SK-N-SH (cell line): ENCODE measurements at regions not wholly inside any gene's neighbourhood (a gene's known extent, or its start where the extent isn't known, plus 50 kb on each side); places are given as distances from the start of the nearest gene placed in this dataset.

ENCODE experiments used
- CTCF ChIA-PET: fragments of 300-600, 350-600 bp; formaldehyde crosslinking; extraction: SDS; loops from one replicate; lab custom pipeline; 2021; lab: Yijun Ruan, JAX
- POLR2A ChIA-PET: fragments of 350-600 bp; sonication (Branson Sonifier 250); formaldehyde crosslinking; extraction: SDS; loops from one replicate; lab custom pipeline; 2020; ENCODE audit warnings: antibody characterized with exemption, inconsistent platforms; lab: Yijun Ruan, JAX
- DNase-seq: peaks from one replicate; pipeline ENCODE4 v3.0.0; 2012
- H2AFZ ChIP-seq: fragments of 200-600 bp; sonication (generic); 2 replicates; pipeline ENCODE4 v1.8.1; 2016; ENCODE audit warnings: antibody characterized with exemption, mild to moderate bottlenecking, low read depth
- H3F3A ChIP-seq: fragments of 200-600 bp; sonication (generic); replicated peaks from 2 replicates; pipeline ENCODE3; 2016; ENCODE audit warnings: antibody characterized with exemption, mild to moderate bottlenecking; ENCODE audit not compliant: insufficient read depth
- H3K27ac ChIP-seq, 2 experiments: fragments of 200-500 bp in 1 of 2; fragments of 200-600 bp in 1 of 2; sonication (Bioruptor generic) in 1 of 2; sonication (generic), shearing (Covaris generic) in 1 of 2; 2 replicates each; pipeline versions ENCODE4 v1.5.1 to v1.6.1; 2014 to 2016; ENCODE audit warnings: low read depth in 2 of 2, inconsistent platforms in 1 of 2, low read length in 1 of 2, mild to moderate bottlenecking in 1 of 2, mixed read lengths in 1 of 2
- H3K27me3 ChIP-seq: fragments of 200-600 bp; sonication (generic), shearing (Covaris generic); 2 replicates; pipeline ENCODE4 v1.6.1; 2016; ENCODE audit warnings: mixed run types; ENCODE audit not compliant: insufficient read depth
- H3K36me3 ChIP-seq, 2 experiments: fragments of 200-500 bp in 1 of 2; fragments of 200-600 bp in 1 of 2; sonication (Bioruptor generic) in 1 of 2; sonication (generic) in 1 of 2; replicated peaks in 1 of 2; 2 replicates each; pipeline versions ENCODE3 to v1.5.1; 2014 to 2016; ENCODE audit warnings: low read length in 1 of 2, mild to moderate bottlenecking in 1 of 2; ENCODE audit not compliant: insufficient read depth in 2 of 2, control insufficient read depth in 1 of 2
- H3K4me1 ChIP-seq, 2 experiments: fragments of 200-500 bp in 1 of 2; fragments of 200-600 bp in 1 of 2; sonication (Bioruptor generic) in 1 of 2; sonication (generic), shearing (Covaris generic) in 1 of 2; 2 replicates each; pipeline versions ENCODE4 v1.5.1 to v1.6.1; 2014 to 2016; ENCODE audit warnings: low read depth in 1 of 2, low read length in 1 of 2, mixed run types in 1 of 2; ENCODE audit not compliant: insufficient read depth in 2 of 2, control insufficient read depth in 1 of 2
- H3K4me2 ChIP-seq: fragments of 200-600 bp; sonication (generic), shearing (Covaris generic); 2 replicates; pipeline ENCODE4 v1.6.1; 2017; ENCODE audit warnings: mixed run types
- H3K4me3 ChIP-seq, 2 experiments: fragments of 200-500 bp in 1 of 2; fragments of 200-600 bp in 1 of 2; sonication (Bioruptor generic) in 1 of 2; sonication (generic), shearing (Covaris generic) in 1 of 2; 2 replicates each; pipeline versions ENCODE4 v1.5.1 to v1.8.1; 2014 to 2016; ENCODE audit warnings: low read depth in 2 of 2, inconsistent platforms in 1 of 2, low read length in 1 of 2, mild to moderate bottlenecking in 1 of 2, mixed read lengths in 1 of 2, moderate library complexity in 1 of 2
- H3K79me2 ChIP-seq: fragments of 200-600 bp; sonication (generic); 2 replicates; pipeline ENCODE4 v1.8.1; 2017; ENCODE audit warnings: mild to moderate bottlenecking; ENCODE audit not compliant: insufficient read depth
- H3K9ac ChIP-seq: fragments of 200-600 bp; sonication (generic); 2 replicates; pipeline ENCODE4 v1.6.1; 2017; ENCODE audit warnings: mixed run types
- H3K9me2 ChIP-seq: fragments of 200-600 bp; sonication (generic); 2 replicates; pipeline ENCODE4 v1.6.1; 2017; ENCODE audit warnings: mixed run types
- H3K9me3 ChIP-seq: fragments of 200-600 bp; sonication (generic); 2 replicates; pipeline ENCODE4 v1.6.1; 2017; ENCODE audit warnings: mixed run types, mild to moderate bottlenecking, moderate library complexity
- H4K20me1 ChIP-seq: fragments of 200-600 bp; sonication (generic); 2 replicates; pipeline ENCODE4 v1.6.1; 2017; ENCODE audit warnings: mild to moderate bottlenecking, mixed run types; ENCODE audit not compliant: insufficient read depth
- ELF1 ChIP-seq: IDR thresholded peaks from 2 replicates; pipeline ENCODE4 v1.4.0; 2012
- EZH2phosphoT487 ChIP-seq: fragments of 200-600 bp; sonication (generic); IDR thresholded peaks from 2 replicates; pipeline ENCODE4 v1.6.1; 2017; ENCODE audit warnings: low read depth, mixed run types, mild to moderate bottlenecking, antibody characterized with exemption, moderate library complexity, borderline replicate concordance
- FOXJ3 ChIP-seq: sonication (generic); formaldehyde crosslinking; IDR thresholded peaks from 2 replicates; pipeline ENCODE4 v1.5.1; 2020; ENCODE audit warnings: mild to moderate bottlenecking, missing genetic modification reagents
- FOXM1 ChIP-seq: IDR thresholded peaks from 2 replicates; pipeline ENCODE4 v1.4.0; 2012; ENCODE audit warnings: low read depth, mild to moderate bottlenecking
- IRF3 ChIP-seq: fragments of 150-350 bp; IDR thresholded peaks from 2 replicates; pipeline ENCODE4 v1.6.1; 2016; ENCODE audit warnings: mild to moderate bottlenecking, low read depth, low read length
- JUND ChIP-seq: IDR thresholded peaks from 2 replicates; pipeline ENCODE4 v1.4.0; 2012
- MAX ChIP-seq: IDR thresholded peaks from 2 replicates; pipeline ENCODE4 v1.4.0; 2012; ENCODE audit warnings: low read depth
- NFIC ChIP-seq: IDR thresholded peaks from 2 replicates; pipeline ENCODE4 v1.4.0; 2012; ENCODE audit warnings: borderline replicate concordance
- NRF1 ChIP-seq: IDR thresholded peaks from 2 replicates; pipeline ENCODE4 v1.6.1; 2012; ENCODE audit warnings: low read depth, mild to moderate bottlenecking, low read length
- RAD21 ChIP-seq: IDR thresholded peaks from 2 replicates; pipeline ENCODE4 v1.6.1; 2012; ENCODE audit warnings: mild to moderate bottlenecking, low read length
- RCOR1 ChIP-seq: fragments of 150-350 bp; IDR thresholded peaks from 2 replicates; pipeline ENCODE4 v1.6.1; 2017; ENCODE audit warnings: antibody characterized with exemption, low read length
- RFX5 ChIP-seq: IDR thresholded peaks from 2 replicates; pipeline ENCODE4 v1.6.1; 2012; ENCODE audit warnings: mild to moderate bottlenecking, improper control_type of control experiment, low read length
- SIN3A ChIP-seq: IDR thresholded peaks from 2 replicates; pipeline ENCODE4 v1.6.1; 2012; ENCODE audit warnings: low read depth, mild to moderate bottlenecking, low read length, moderate library complexity, borderline replicate concordance
- YY1 ChIP-seq: IDR thresholded peaks from 2 replicates; pipeline ENCODE4 v1.4.0; 2012; ENCODE audit warnings: low read depth, mild to moderate bottlenecking
- WGBS: methylation state at CpG from one replicate; pipeline ENCODE4 v1.1.6; 2017; ENCODE audit warnings: low lambda C conversion rate; 5-methylcytosine and 5-hydroxymethylcytosine counted together

GRCh38 chr21:27582246-27582947, 615.5 kb upstream of the ADAMTS5 start:
- ChIA-PET POLR2A (no interaction called here), CTCF (interaction anchor here (1.1 to 3.0 kb wide), 4 partner anchors 13 to 702 kb away, joined by 3 to 14 read pairs (median 4); no protein-coding TSS in a partner anchor)

GRCh38 chr21:27581168-27581567, 614.3 kb upstream of the ADAMTS5 start:
- peak overlapping the region in 1 of 2 experiments; percentile 65; a peak in 1 of 4 replicates for H3K27ac ChIP-seq
- H2AFZ ChIP-seq = no peak overlapping the region
- POLR2A ChIA-PET = no interaction called here
- WGBS = 58% methylated on average over 4 of the region's 4 CpGs
- H3K9me2 ChIP-seq = no peaks in the 10 kb centered on the region
- no peaks in the 10 kb centered on the region for H4K20me1 ChIP-seq
- no peaks in the 10 kb centered on the region for H3K36me3 ChIP-seq
- no peaks in the 10 kb centered on the region for H3K27me3 ChIP-seq
- no peaks in the 10 kb centered on the region for H3K9me3 ChIP-seq
- no peak overlapping the region for H3K9ac ChIP-seq
- peaks cover 9% of the 10 kb centered on the region for H3F3A ChIP-seq
- no peaks in the 10 kb centered on the region; a peak in 1 of 4 replicates for H3K4me1 ChIP-seq
- H3K79me2 ChIP-seq = no peaks in the 10 kb centered on the region
- no peak overlapping the region for H3K4me3 ChIP-seq
- TF ChIP-seq MAX = no peak
- peak; percentile 11; the same call in 1 of the 2 replicates for TF ChIP-seq JUND
- H3K4me2 ChIP-seq = no peak overlapping the region
- no peak for DNase-seq
- CTCF ChIA-PET = no interaction called here

More at GRCh38 chr21:27582246-27582947, 615.5 kb upstream of the ADAMTS5 start:
- Histone ChIP-seq H3K27me3 (no peaks in the 10 kb centered on the region), H3K27ac (peak overlapping the region in 1 of 2 experiments; percentile 3; a peak in 1 of 4 replicates), H3K4me3 (no peak overlapping the region), H3K9me3 (no peaks in the 10 kb centered on the region), H3K9me2 (no peaks in the 10 kb centered on the region), H3K4me1 (no peaks in the 10 kb centered on the region; a peak in 1 of 4 replicates), H3K36me3 (no peaks in the 10 kb centered on the region), H4K20me1 (no peaks in the 10 kb centered on the region), H3K79me2 (no peaks in the 10 kb centered on the region), H3F3A (peaks cover 9% of the 10 kb centered on the region), H2AFZ (no peak overlapping the region), H3K9ac (no peak overlapping the region), H3K4me2 (no peak overlapping the region)
- no peak for TF ChIP-seq NRF1
- no peak for TF ChIP-seq YY1
- TF ChIP-seq RAD21 = no peak
- no peak for TF ChIP-seq ELF1
- no peak for TF ChIP-seq JUND
- TF ChIP-seq EZH2phosphoT487 = no peak
- TF ChIP-seq FOXM1 = no peak
- TF ChIP-seq RFX5 = no peak
- no peak for TF ChIP-seq FOXJ3
- TF ChIP-seq RCOR1 = no peak
- no peak for TF ChIP-seq SIN3A
- no peak for TF ChIP-seq IRF3
- TF ChIP-seq NFIC = no peak
- no peak for DNase-seq
- 94% methylated on average over 2 of the region's 2 CpGs for WGBS
